CD4-positive, alpha-beta T cell treated with Interleukin-15 for 4 hours (primary cell): ENCODE measurements at regions not wholly inside any gene's neighbourhood (a gene's known extent, or its start where the extent isn't known, plus 50 kb on each side); places are given as distances from the start of the nearest gene placed in this dataset.

Source experiments
- DNase-seq: peaks from one replicate; pipeline ENCODE4 v3.0.0-alpha.2; 2020; ENCODE audit warnings: low spot score

DNA sequence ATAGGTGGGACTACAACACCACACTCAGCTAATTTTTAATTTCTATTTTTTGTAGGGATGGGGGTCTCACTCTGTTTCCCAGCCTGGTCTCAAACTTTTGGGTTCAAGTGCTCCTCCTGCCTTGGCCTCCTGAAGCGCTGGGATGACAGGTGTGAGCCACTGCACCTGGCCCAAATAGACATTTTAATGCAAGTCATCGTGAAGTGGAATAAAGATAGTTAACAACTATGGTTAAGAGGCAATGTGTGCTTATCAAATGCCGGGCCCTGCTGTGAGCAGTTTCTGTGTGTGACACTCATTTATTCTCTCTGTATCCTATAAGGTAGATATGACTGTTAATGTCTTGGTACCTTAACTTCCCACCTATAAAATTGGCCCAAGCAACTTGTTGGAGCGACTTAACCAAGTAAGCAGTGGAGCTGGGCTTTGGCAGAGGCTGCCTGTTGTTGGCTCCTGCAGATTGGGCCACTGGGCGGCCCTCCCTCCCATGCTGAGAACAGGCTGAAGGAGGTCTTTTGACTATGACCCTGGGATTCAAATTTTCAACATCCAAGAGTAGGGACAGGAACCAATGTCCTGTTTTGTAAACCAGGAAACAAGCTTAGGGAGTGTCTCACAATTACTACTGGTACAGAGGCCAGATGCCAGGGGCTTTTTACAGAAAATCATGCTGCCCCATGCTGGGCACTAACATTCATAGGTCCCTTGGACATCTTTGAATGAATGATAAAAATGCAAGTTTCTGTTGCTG, 450.7 kb downstream of the TSHZ3 start:
- DNase-seq: no peak

- no peak for DNase-seq
These were observed 451.7 kb downstream of the TSHZ3 start for GRCh38 chr19:30897553-30897952.

DNA sequence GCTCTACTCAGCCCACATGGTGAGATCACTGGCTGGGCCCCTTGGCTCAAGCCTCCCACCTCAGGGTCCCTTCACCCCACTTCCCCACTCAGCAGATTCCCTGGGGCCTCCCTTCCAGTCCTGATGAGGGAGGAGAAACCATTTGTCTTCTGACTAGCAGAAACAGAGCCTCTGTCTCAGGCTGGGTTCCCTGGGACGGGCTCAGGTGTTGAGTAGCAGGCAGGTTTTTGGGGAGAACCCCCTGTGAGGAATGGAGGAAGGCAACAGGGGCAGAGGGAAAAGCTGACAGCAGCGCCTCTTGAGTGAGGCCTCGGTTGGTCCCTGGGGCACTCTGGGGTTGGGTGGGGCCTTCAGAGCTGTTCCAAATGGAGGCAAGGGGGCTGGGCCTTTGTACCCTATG, 452.2 kb downstream of the TSHZ3 start:
- DNase-seq: no peak

- DNase-seq: no peak
These were observed 452.7 kb downstream of the TSHZ3 start for GRCh38 chr19:30896554-30896953.

DNA sequence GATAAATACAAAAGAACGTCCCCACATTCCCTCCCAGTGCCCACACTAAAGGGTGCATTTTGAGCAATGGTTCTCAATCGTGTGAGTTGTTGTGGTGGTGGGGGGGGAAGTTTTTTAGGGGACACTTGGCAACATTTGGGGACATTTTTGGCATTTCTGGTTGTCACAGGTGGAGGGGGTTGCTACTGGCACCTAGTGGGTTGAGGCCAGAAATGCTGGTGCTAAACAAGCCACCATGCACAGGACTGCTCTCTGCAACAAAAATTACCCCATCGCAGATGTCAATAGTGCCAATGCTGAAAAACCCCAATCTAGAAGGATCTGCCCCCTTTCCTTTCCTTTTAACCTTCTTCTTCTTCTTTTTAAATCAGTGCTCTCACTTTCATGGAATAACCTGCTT, 453.3 kb downstream of the TSHZ3 start:
- no peak for DNase-seq

GRCh38 chr19:30891051-30891450, 458.2 kb downstream of the TSHZ3 start:
- DNase-seq: no peak

DNA sequence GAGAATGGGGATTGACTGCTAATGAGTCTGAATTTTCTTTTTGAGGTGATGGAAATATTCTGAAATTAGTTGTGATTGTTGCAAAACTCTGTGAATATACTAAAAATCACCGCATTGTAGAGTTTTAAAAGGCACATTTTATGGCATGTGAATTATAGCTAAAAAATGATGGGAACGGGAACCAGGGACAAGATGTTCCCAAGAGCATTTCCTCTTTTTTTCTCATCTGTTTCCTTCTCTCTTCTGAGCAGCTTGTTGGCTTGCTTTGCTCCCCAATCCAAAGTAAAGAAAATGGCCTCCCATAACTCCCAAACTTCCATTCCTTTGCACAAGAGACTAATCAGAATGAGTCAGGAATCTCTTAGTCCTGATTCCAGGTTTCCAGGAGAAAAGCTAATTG, 459.2 kb downstream of the TSHZ3 start:
- no peak for DNase-seq

DNA sequence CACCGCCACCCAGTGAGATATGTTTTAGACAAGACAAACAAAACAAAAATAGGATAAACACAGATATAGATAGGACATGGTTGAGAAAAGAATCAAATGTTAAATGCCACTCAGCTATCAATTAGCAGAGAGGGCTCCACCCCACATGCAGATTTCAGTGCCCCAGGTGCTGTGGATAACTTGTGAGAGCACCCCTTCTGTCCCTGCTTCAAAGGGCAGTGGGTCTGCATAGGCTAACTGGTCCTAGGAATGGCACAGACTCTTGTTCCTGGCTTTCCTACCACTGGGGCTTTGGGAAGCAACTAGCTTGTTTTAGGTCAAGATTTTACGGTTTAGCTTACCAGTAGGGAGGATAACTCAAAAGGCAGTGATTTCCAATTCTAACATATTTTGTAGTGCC, 460.3 kb downstream of the TSHZ3 start:
- DNase-seq: no peak

GRCh38 chr19:30887042-30887441, 462.2 kb downstream of the TSHZ3 start:
- no peak for DNase-seq

GRCh38 chr19:30886222-30886621, 463.0 kb downstream of the TSHZ3 start:
- no peak for DNase-seq

DNA sequence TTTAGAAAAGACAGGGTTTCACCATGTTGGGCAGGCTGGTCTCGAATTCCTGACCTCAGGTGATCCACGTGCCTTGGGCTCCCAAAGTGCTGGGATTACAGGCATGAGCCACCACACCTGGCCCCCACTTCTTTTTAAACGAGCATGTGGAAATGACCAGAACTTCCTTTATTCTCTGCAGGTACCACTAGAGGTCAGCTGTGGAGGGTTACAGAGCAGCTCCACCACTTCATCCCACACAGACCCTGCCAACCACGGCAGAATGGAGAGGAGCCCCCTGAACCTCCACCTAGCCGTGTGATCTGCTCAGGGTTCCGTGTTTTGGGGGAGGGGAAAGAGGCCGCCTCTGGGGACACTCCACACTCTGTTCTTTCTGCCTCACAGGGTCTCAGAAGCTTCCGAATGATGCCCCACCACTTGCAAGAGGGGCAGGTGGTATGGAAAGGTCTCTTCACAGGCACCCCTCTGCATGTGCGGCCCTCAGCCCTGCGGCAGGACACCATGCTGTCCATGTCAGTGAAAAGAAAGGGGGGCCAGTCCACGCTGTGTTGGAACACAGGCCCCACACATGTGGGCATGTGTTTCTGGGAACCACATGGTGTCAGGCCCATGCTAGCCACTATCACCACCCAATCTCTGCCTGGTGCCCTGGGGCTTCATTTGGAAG, 465.0 kb downstream of the TSHZ3 start:
- DNase-seq: no peak

- no peak for DNase-seq
These were observed 466.2 kb downstream of the TSHZ3 start for GRCh38 chr19:30883071-30883470.

- no peak for DNase-seq
These were observed 466.7 kb downstream of the TSHZ3 start for GRCh38 chr19:30882411-30883005.

DNA sequence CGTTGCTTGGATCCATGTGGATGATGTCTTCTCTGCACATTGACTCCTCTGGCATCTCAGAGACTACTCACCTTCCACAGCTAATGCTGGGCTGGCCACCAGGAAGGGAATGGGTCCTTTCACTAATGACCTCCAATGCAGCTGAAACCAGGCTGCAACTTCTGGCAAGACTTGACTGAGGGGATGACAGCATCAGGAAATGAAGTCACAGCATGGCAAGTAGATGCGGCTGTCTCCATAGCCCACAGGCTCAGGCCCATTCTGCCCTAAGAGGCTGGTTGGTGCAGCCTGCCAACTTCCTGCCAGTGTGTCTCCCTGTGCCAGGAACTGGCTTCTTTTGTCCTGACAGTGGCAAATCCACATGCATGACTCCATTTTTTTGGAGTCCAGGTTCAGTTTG, 467.3 kb downstream of the TSHZ3 start:
- DNase-seq: no peak

- DNase-seq: no peak
These were observed 468.0 kb downstream of the TSHZ3 start for GRCh38 chr19:30881281-30881680.

DNA sequence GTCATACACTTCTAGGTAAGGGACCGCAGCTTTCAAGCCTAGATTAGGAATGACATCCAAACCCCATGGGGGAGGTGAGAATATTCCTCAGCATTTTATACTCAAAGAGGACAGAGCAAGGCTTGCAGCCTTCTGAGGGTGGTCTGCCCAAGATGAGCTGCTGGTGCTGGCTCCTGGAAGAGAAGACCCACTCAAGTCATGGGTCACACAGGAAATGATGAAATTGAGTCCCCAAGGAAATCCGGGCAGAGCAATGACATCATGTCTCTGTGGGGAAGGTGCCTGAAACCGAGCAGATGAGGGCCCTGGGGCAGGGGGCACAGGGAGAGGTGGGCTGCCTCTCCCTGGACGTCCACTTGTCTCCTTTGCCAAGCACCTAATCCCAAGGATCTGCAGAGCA, 468.7 kb downstream of the TSHZ3 start:
- DNase-seq: no peak

DNA sequence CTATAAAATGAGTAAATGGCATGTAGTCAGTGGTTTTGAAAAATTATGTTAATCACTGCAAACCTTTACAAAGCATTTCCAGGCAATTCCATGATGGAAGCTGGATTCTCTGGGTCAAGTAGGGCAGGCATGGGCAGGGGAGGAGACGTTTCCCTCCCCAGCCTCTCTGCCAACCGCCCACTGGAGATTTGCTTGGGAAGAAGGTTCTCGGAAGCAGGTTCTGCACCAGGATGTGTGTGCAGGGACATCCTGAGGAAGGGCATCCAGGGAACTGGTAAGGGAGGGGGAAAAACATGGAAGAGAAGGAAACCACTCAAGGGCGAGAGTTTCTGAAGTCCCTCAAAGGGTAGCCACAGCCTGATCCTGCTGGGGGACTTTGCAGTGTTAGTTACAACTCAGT, 469.1 kb downstream of the TSHZ3 start:
- no peak for DNase-seq

- DNase-seq: no peak
These were observed 469.5 kb downstream of the TSHZ3 start for GRCh38 chr19:30879736-30880135.

- DNase-seq: no peak
These were observed 470.0 kb downstream of the TSHZ3 start for GRCh38 chr19:30879225-30879624.

DNA sequence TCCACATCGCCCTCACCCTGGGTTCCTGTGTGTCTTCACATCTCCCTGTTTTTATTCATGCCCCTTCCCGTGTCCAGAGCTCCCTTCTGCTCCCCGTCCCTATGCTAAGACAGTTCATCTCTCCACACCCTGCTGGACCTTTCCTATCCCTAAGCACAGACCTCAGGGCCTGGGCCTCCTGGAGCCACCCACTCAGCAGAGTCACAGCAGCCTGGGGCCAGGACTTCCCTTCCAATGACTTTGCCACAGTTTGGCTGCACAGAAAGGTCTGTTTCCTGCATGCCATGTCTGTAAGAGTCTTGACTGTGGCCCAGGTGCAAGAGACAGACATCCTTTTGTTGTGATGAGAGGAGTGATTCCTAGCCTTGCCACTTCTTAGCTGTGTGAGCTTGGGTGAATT, 470.7 kb downstream of the TSHZ3 start:
- no peak for DNase-seq

GRCh38 chr19:30877661-30878113, 471.5 kb downstream of the TSHZ3 start:
- DNase-seq: no peak

DNA sequence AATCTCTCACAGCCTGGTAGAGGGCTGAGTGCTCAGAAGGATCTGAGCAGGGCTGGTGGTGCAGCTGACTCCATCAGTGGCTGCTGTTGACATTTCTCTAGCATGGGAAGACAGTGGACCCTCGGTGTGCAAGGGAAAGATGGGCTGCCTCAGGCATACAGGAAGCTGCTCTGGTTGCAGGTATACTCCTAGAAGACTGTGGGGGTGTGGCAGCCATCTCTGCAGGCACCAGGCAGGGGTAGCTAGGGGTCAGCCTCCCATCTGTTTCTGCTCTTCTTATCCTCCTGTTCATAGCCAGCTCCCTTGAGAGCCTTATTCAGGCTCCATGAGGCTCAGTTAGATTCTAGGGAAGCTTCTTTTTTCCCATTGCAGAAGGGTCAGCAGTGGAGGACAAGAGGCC, 475.5 kb downstream of the TSHZ3 start:
- no peak for DNase-seq

GRCh38 chr19:30873003-30873402, 476.2 kb downstream of the TSHZ3 start:
- no peak for DNase-seq
